ENCODE measurements at regions not wholly inside any gene's neighbourhood (a gene's known extent, or its start where the extent isn't known, plus 50 kb on each side); places are given as distances from the start of the nearest gene placed in this dataset.
"Not testable (repeated sequence)": the region's sequence is repeated elsewhere in the genome, so short reads cannot be mapped to it uniquely, and the experiment has no call there.

GRCh38 chr9:66266856-66267430, 530.0 kb downstream of the FOXD4L4 start:
- not testable (repeated sequence) for ATAC-seq (ENCODE audit: insufficient read depth, low read depth); H3K79me2 ChIP-seq (ENCODE audit: insufficient read depth, low read length); H3K27me3 ChIP-seq (ENCODE audit: insufficient read depth, low read length, poor library complexity); H3K4me3 ChIP-seq (ENCODE audit: low read depth in 1 of 2, low read length in 2 of 2); H3K9ac ChIP-seq (ENCODE audit: low read depth, low read length); H3K9me3 ChIP-seq (ENCODE audit: insufficient read depth, low read length, severe bottlenecking); H3K36me3 ChIP-seq (ENCODE audit: insufficient read depth, low read length); H3K27ac ChIP-seq (ENCODE audit: low read length); H3K4me1 ChIP-seq (ENCODE audit: insufficient read depth, low read length); H4K20me1 ChIP-seq (ENCODE audit: insufficient read depth, low read length); H3K4me2 ChIP-seq (ENCODE audit: insufficient read depth, low read length); DNase-seq; H2AFZ ChIP-seq (ENCODE audit: low read depth, low read length)

- not testable (repeated sequence) for H3K27ac ChIP-seq (ENCODE audit: low read length); H3K79me2 ChIP-seq (ENCODE audit: insufficient read depth, low read length); H2AFZ ChIP-seq (ENCODE audit: low read depth, low read length); H4K20me1 ChIP-seq (ENCODE audit: insufficient read depth, low read length); H3K27me3 ChIP-seq (ENCODE audit: insufficient read depth, low read length, poor library complexity); H3K9ac ChIP-seq (ENCODE audit: low read depth, low read length); H3K4me2 ChIP-seq (ENCODE audit: insufficient read depth, low read length); ATAC-seq (ENCODE audit: insufficient read depth, low read depth); H3K36me3 ChIP-seq (ENCODE audit: insufficient read depth, low read length); H3K4me3 ChIP-seq (ENCODE audit: low read depth in 1 of 2, low read length in 2 of 2); H3K9me3 ChIP-seq (ENCODE audit: insufficient read depth, low read length, severe bottlenecking); H3K4me1 ChIP-seq (ENCODE audit: insufficient read depth, low read length); DNase-seq
Observed at GRCh38 chr9:66267684-66268083, 530.7 kb downstream of the FOXD4L4 start.

GRCh38 chr9:66269024-66269423, 532.1 kb downstream of the FOXD4L4 start:
- H3K9me3 ChIP-seq (ENCODE audit: insufficient read depth, low read length, severe bottlenecking); H3K27ac ChIP-seq (ENCODE audit: low read length); ATAC-seq (ENCODE audit: insufficient read depth, low read depth); H3K27me3 ChIP-seq (ENCODE audit: insufficient read depth, low read length, poor library complexity); H3K79me2 ChIP-seq (ENCODE audit: insufficient read depth, low read length); H3K4me2 ChIP-seq (ENCODE audit: insufficient read depth, low read length); H3K9ac ChIP-seq (ENCODE audit: low read depth, low read length); DNase-seq; H2AFZ ChIP-seq (ENCODE audit: low read depth, low read length); H4K20me1 ChIP-seq (ENCODE audit: insufficient read depth, low read length); H3K36me3 ChIP-seq (ENCODE audit: insufficient read depth, low read length); H3K4me3 ChIP-seq (ENCODE audit: low read depth in 1 of 2, low read length in 2 of 2); H3K4me1 ChIP-seq (ENCODE audit: insufficient read depth, low read length): not testable (repeated sequence)

- not testable (repeated sequence) for H3K79me2 ChIP-seq (ENCODE audit: insufficient read depth, low read length); H3K27ac ChIP-seq (ENCODE audit: low read length); H3K27me3 ChIP-seq (ENCODE audit: insufficient read depth, low read length, poor library complexity); H3K36me3 ChIP-seq (ENCODE audit: insufficient read depth, low read length); H4K20me1 ChIP-seq (ENCODE audit: insufficient read depth, low read length); H2AFZ ChIP-seq (ENCODE audit: low read depth, low read length); H3K4me2 ChIP-seq (ENCODE audit: insufficient read depth, low read length); H3K9me3 ChIP-seq (ENCODE audit: insufficient read depth, low read length, severe bottlenecking); H3K4me1 ChIP-seq (ENCODE audit: insufficient read depth, low read length)
- DNase-seq (peak; percentile 74), ATAC-seq (ENCODE audit: insufficient read depth, low read depth) (0 out of 3 replicates have a peak, but pooled peaks have one; percentile 39)
- peak overlapping the region; percentile 54; the same call in 1 of the 2 replicates for H3K9ac ChIP-seq (ENCODE audit: low read depth, low read length)
- H3K4me3 ChIP-seq (ENCODE audit: low read depth in 1 of 2, low read length in 2 of 2): peak overlapping the region in 1 of 2 experiments; percentile 51; a peak in 2 of 4 replicates
Observed at GRCh38 chr9:66269783-66270182, 532.8 kb downstream of the FOXD4L4 start.

GRCh38 chr9:66278809-66279208, 541.9 kb downstream of the FOXD4L4 start:
- not testable (repeated sequence) for ATAC-seq (ENCODE audit: insufficient read depth, low read depth); H3K27me3 ChIP-seq (ENCODE audit: insufficient read depth, low read length, poor library complexity); H3K27ac ChIP-seq (ENCODE audit: low read length); H4K20me1 ChIP-seq (ENCODE audit: insufficient read depth, low read length); H3K4me3 ChIP-seq (ENCODE audit: low read depth in 1 of 2, low read length in 2 of 2); H3K4me2 ChIP-seq (ENCODE audit: insufficient read depth, low read length); H3K9ac ChIP-seq (ENCODE audit: low read depth, low read length); H3K79me2 ChIP-seq (ENCODE audit: insufficient read depth, low read length); H3K9me3 ChIP-seq (ENCODE audit: insufficient read depth, low read length, severe bottlenecking); H2AFZ ChIP-seq (ENCODE audit: low read depth, low read length); DNase-seq; H3K4me1 ChIP-seq (ENCODE audit: insufficient read depth, low read length); H3K36me3 ChIP-seq (ENCODE audit: insufficient read depth, low read length)
